NB4 (cell line): ENCODE measurements at regions not wholly inside any gene's neighbourhood (a gene's known extent, or its start where the extent isn't known, plus 50 kb on each side); places are given as distances from the start of the nearest gene placed in this dataset.

Experiments used
- CTCF ChIP-seq: IDR thresholded peaks from one replicate; pipeline ENCODE4 v1.5.1; 2012; ENCODE audit warnings: low read depth, low read length
- MAX ChIP-seq: IDR thresholded peaks from 2 replicates; pipeline ENCODE4 v1.6.1; 2011; ENCODE audit warnings: low read depth, low read length
- POLR2A ChIP-seq: IDR thresholded peaks from 2 replicates; pipeline ENCODE4 v1.6.1; 2011; ENCODE audit warnings: mild to moderate bottlenecking; ENCODE audit not compliant: insufficient read length; ENCODE audit errors: extremely low read depth

GRCh38 chr7:25460433-25460832 lies 232.1 kb upstream of the NPVF start:
- TF ChIP-seq CTCF: no peak
- no peak for TF ChIP-seq POLR2A
- no peak for TF ChIP-seq MAX
